Thyroid gland (tissue), 4 donors: ENCODE measurements at regions not wholly inside any gene's neighbourhood (a gene's known extent, or its start where the extent isn't known, plus 50 kb on each side); places are given as distances from the start of the nearest gene placed in this dataset.

ENCODE experiments used
- CTCF ChIP-seq, 6 experiments: fragments of 200-600 bp in 3 of 6; fragments of 450-650 bp in 3 of 6; sonication (generic) in 3 of 6; IDR thresholded peaks; one replicate each; pipeline ENCODE4 v1.5.1; 2016 to 2019; ENCODE audit warnings: antibody characterized with exemption in 6 of 6, mild to moderate bottlenecking in 2 of 6, inconsistent platforms in 1 of 6, moderate library complexity in 1 of 6
- POLR2A ChIP-seq, 2 donors: fragments of 450-650 bp; IDR thresholded peaks; one replicate each; pipeline ENCODE4 v1.6.1; 2017; ENCODE audit warnings: antibody characterized with exemption in 2 of 2, mild to moderate bottlenecking in 2 of 2, moderate library complexity in 1 of 2

GRCh38 chr2:107529146-107529545 lies 297.5 kb upstream of the RGPD4 start:
- TF ChIP-seq POLR2A (IDR thresholded peaks at IDR 0.05): peak in 1 of 2 donors; percentile 77
- peak in 1 of 6 experiments; percentile 26 for TF ChIP-seq CTCF (IDR thresholded peaks at IDR 0.05)
